HG03378 (cell line): ENCODE measurements at regions not wholly inside any gene's neighbourhood (a gene's known extent, or its start where the extent isn't known, plus 50 kb on each side); places are given as distances from the start of the nearest gene placed in this dataset.
A peak's percentile ranks its signal among the peaks of the same experiment; 100 is the strongest.
"Not testable (repeated sequence)": the region's sequence is repeated elsewhere in the genome, so short reads cannot be mapped to it uniquely, and the experiment has no call there.

Source experiments
- ATAC-seq: cut with Tn5 transposase; IDR thresholded peaks from one replicate; pipeline ENCODE4 v1.9.1; 2021; ENCODE audit warnings: mild to moderate bottlenecking, moderate library complexity; ENCODE audit not compliant: unreplicated experiment

DNA sequence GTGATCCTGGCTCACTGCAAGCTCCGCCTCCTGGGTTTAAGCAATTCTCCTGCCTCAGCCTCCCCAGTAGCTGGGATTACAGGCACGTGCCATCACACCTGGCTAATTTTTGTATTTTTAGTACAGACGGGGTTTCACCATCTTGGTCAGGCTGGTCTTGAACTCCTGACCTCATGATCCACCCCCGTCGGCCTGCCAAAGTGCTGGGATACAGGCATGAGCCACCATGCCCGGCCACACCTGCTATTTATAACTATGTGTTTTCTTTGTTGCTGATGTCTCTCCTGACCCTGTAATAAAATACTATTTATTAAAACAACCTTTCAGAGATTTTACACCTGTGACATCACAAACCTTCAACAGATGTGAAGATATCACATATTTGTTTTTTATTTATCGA is 736.5 kb upstream of the PCDH15 start:
- ATAC-seq, result not testable (repeated sequence)

DNA sequence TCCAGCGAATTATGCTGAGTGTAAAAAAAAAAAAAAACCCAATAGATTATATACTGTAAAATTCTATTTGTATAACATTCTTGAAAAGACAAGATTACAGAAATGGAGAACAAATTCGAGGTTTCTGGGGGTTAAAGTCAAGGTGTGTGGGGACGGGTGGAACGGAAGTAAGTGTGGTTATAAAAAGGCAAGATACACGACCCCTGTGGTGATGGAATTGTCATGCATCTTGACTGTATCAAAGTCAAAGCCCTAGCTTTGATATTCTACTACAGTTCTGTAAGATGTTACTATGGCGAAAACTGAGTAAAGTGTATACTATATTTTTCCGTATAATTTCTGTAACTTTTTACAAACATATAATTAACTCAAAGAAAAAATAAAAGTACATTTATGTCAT is 718.2 kb upstream of the PCDH15 start:
- ATAC-seq, result no peak

DNA sequence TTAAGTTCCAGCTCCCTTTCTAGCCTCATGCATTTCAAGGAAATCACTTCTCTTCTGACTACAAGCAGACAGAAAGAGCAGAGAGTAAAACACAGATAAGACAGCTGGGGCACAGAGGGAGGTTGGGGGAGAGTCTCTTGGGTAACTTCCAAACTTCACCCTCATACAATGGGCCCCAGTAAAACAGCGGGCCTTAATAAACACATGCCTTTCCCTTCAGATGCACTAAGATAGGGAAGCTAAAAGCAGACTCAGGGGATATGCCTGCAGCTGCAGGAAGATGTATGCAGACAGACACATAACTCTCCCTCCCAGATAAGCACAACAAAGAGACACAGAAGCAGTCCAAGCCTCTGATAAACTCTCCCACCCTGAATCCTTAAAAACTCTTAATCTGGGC is 717.4 kb upstream of the PCDH15 start:
- ATAC-seq, result not testable (repeated sequence)

DNA sequence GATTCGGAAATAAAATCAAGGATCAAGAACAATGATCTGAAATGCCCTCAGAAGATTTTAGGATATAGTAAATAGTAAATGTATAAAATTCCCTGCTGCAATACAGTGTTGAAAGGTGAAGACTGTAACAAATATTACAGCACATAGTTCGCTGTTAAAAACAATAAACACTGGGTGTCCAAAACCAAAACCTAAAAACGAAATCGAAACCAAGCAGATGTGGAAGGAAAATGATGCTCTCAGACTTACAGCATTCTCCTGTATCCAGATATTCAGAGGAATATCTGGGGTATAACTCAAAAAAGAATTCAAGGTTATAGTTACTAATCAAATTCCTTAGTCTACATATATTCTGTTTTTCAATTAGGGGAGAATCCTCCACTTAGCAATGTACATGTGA is 708.1 kb upstream of the PCDH15 start:
- ATAC-seq, result no peak

DNA sequence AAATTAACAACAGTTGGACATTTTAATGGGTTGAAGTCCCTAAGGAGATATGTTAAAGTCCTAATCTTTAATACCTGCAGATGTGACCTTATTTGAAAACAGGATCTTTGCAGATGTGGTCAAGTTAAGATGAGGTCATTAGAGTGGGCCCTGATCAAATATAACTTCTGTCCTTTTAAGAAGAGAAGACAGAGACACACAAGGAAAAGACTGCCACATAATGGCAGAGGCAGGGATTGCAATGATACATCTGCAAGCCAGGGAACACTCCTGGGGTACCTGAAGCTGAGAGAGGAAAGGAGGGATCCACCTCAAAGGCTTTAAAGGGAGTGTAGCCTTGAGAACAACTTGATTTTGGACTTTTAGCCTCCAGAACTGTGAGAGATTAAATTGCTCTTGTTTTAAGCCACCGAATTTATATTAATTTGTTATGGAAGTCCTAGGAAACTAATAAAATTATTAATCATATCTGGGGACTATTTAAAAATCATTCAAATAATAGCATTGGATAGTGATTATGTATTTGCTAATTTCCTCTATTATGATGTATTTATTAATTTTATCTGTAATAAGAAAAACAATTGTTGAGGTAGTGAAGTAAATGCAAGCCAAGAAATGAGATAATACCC is 700.0 kb upstream of the PCDH15 start:
- ATAC-seq, result peak; percentile 74

DNA sequence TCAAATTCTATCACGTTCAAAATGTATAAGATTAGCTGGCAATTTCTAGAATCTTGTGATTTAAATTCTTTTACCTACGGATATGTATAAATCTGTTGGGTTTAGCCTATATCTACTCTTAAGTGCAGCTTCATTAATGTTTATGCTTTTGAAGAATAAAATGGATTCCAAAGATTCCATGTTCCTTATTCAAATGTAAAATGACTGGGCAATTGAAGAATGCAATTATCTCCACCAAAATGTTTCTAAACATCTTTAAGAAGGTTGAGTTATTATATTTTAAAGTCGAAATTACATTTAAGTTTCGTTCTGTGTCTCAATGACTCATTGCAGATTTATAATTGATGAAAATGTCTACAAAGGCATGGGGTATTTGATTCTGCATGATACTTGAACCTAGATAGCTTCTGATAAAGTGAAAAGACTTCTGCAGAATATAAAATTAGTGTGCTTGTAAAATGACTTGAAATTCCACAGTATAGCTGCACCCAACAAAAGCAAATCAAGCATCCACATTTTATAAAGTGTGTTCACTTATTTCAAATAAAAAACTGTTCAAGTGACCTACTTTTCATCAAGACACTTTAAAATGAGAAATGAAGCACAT is 697.0 kb upstream of the PCDH15 start:
- no peak for ATAC-seq

DNA sequence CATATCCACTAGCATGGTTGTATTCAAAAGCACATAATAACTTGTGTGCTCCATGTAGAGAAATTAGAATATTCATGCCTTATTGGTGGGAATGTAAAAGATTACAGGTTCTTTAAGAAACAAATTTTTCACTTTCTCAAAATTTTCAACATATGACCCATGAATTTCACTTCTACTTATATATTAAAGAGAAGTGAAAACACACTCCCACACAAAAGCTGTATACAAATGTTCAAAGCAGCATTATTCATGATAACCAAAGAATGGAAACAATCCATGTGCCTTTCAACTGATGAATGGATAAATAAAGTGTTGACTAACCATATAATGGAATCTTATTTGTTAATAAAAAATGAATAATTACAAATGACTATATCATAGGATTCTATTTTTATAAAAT is 694.5 kb upstream of the PCDH15 start:
- ATAC-seq, result no peak

DNA sequence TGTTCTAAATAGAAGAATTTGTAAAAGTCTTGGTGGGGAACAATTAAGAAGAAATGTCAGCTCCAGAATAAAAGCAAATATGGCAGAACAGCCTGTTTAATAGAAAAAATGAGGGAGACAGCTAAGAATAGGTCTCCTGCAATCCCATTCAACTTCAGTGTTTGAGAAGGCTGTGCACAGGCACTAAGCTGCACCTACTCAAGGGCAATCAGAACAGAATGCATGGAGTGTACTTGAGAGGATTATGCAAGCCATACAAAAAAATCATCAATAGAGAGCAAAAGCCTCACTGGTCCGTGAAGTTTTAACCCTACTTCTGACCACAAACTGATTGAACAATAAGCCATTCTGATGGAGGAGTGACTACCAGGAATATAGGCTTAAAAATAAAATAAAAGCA is 690.7 kb upstream of the PCDH15 start:
- ATAC-seq, result no peak

DNA sequence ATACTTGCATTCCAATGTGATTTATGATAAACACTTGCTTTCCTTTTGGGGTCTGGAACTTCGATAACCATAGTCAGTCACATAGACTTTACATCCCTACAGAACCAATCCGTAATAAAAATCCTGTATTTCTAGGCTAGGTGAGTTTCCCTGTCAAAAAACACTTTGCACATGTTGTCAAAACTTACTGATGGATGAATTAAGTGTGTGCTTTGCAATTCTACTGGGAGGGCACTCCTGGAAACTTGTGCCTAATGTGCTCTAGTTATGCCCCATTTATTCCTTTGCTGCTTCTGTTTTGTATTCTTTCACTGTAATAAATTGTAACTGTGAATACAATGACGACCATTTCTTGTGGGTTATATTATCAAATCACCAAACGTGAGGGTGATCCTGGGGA is 684.8 kb upstream of the PCDH15 start:
- ATAC-seq, result no peak

DNA sequence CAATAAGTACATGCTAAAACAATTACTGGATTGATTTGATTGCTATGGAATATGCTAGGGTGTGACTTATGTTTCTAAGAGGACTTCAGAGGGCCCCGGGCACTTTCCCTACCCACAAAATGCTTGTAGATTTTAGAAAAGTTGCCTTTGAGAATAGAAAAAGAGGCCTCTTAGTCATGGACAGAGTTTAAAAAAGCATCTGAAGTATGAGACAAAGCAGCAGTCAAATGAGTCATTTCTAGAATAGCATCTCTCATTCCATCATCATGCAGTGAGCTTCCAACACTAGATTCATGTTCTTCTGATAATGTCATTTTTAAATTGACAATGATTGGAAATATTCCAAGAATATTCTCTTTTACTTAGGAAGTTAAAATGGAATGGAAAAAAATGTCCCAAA is 675.1 kb upstream of the PCDH15 start:
- no peak for ATAC-seq

DNA sequence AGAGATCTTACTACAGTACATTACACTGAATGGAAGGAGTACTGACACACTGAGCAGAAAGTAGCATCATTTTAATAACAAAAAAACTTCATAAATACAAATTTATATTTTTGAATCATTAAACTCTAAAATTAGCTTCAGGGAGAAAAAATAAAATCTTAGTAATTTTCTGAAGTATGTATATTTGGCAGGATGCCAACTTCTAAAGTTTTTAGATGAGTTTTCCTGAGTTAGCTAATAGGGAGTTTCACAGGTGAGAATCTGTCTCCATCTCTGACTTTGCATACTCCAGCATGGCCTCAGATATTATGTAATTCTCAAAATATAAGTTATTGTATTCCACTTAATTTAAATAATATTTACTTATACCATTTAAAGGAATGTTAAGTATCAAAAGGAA is 673.2 kb upstream of the PCDH15 start:
- ATAC-seq, result no peak

DNA sequence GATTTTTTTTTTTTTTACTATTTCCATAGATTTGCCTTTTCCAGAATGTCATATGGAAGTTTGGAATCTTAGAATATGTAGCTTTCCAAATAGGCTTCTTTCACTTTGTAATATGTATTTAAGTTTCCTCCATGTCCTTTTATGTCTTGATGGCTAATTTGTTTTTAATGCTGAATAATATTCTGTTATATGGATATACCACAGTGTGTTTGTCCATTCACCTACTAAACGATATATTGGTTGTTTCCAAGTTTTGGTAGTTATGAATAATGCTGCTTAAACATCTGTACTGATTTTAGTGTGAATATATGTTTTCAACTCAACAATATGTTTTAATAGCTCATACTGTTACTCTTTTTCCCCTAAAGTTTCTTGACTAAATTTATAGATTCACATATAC is 669.8 kb upstream of the PCDH15 start:
- ATAC-seq, result no peak

DNA sequence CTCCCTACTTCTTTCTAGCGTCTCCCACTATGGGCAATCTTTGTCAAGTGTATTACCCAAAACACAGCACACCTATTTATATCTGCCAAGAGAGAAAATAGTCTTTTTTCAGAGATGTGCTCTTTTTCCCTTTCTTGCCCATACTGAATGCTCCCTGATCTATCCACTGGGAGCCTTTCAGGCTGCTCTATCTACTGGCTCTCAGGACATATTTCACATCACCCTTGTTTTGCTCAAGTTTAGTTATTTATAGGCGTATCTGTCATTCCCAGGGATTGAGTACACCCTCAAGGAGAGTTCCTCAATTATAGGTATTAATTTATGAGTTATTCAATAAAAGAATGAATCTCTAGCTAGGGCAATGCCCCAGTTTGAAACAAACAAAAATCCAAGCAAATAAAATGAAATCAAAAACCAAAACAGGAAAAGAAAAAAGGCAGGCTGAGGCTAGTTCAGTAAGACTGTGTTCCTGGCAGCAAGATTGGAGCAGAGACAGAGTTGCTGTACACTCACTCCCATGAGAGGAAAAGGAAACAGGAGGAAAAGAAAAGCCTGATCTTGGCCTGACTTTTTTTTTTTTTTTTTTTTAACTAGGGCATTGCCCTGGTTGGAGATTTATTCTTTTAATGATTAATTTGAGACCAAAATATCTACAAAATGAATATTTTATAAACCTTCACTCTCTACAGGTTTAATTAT is 665.9 kb upstream of the PCDH15 start:
- no peak for ATAC-seq

DNA sequence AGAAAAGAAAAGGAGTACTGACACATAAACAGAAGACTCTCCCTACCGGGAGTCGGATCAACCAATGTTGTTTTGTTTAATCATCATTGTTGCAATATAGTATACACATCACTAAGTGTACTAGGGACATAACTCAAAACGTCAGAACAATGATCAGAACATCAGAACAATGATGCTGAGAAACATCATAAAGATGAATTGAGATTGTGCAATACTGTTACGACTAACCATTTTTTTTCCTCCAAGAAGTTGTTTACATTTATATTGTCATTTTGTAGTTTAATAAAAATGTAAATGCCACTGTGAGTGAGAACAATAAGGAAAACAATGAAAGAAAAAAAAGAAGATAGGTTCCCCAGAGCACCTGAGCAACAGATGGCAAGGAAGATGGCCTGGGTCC is 663.1 kb upstream of the PCDH15 start:
- ATAC-seq, result no peak

DNA sequence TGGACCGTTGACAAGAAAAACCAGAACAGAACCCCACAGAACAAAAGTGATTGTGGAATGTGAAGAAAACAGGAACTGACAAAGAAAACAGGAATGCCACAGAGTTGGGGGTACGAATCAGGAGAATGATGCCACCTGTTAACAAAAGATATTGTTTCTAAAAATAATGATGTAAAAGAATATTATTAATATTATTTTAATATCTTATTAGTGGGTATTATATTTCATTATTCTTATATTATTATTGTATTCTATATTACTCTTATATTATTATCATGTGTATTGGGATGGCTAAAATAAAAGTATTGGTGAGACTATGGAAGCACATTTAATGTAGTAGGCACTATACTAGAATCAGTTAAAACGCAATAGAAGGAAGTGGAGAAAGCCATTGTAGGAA is 659.0 kb upstream of the PCDH15 start:
- ATAC-seq, result no peak

DNA sequence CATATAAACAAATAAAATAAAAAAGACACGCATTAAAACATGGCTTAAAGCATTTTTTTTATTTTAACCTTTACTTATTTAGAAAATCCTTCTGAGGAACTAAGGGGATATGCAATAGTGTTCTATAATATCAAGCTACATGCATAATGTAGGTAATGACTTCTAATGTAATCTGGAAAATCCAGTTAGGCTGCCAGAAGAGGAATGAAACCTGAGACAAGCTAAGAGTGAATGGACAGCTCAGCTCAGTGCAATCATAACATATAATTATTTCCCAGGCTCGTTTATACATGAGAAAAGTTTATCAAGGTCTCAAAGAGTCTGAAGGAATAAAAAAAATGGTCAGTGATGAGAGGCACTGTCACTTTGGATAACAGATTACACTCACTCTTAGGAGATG is 649.0 kb upstream of the PCDH15 start:
- no peak for ATAC-seq

DNA sequence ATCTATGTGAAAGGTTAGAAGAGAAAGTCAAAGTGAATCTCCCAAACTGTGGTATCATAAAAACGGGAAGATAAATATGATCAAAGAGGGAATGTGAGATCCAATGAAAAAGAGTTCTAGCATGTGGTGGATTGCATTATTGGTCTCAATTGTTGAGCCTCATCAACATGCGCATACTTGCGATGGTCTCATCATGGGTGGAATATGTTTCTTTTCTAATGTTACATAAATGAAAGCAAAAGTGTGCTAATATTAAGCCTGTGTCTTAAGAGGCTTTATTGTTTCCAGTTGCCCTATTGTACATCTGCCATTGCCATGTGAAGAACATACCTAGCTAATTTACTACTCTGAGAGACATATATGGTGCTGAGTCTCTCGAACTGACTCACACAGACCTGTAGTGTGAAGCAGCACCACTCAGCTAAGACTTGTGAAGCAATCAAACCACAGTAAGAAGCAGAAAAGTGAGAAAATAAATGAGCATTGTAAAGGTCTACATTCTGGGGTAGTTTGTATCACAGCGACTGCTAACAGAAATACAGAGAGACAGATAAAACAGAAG is 645.5 kb upstream of the PCDH15 start:
- no peak for ATAC-seq

DNA sequence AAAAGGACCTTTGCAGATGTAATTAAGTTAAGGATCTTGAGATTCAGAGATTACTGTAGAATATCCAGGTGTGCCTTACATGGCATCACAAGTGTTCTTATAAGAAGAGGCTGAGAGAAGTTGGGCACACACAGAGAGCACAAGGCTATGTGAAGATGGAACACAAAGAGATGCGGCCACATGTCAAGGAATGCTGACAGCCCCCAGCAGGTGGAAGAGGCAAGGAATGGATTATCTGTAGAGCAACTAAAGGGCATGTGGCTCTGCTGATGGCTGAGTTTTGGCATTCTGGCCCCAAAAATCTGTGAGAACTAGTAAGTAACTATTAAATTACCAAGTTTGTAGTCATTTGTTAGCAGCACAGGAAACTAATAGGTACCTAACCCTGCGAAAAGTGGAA is 640.7 kb upstream of the PCDH15 start:
- no peak for ATAC-seq

DNA sequence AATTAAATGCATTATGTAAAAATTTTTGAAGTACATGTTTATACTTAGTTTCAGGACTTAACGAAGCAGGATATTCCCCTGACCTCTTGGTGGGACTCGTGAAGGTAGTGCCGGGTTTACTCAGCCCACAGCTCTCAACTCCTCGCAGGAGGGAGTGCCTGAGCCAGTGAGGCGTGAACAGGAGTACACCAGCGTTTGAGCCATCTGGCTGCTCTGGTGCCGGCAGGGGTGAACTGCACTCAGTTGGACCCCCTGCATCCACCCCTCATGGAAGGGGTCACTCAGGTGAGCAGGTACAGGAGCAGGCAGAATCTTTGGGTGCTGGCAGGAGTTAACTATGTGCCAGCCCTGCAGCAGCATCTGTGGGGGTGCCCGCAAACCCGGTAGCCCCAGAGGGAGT is 625.1 kb upstream of the PCDH15 start:
- no peak for ATAC-seq

DNA sequence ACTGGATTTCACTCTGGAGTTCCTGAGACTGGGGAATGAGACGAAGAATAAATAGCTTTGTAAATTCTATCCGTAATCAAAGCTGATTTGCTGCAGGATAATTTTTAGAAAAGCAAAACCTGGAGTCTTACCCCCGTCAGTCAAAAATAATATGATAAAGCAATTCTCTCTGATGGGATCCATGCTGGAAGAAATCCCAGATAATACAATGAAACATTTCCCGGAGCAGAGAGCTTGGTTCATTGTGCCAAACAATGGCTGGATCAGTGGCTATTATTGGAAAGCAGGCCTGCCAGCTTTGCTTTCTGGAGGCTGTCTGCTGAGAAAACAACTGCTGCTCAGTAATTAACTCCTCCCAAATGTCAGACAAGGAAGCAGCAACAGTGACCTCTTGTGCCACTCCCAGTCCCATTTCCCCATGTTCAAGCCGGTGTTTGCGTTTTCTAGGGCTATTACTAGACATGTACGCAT is 609.4 kb upstream of the PCDH15 start:
- ATAC-seq, result no peak

DNA sequence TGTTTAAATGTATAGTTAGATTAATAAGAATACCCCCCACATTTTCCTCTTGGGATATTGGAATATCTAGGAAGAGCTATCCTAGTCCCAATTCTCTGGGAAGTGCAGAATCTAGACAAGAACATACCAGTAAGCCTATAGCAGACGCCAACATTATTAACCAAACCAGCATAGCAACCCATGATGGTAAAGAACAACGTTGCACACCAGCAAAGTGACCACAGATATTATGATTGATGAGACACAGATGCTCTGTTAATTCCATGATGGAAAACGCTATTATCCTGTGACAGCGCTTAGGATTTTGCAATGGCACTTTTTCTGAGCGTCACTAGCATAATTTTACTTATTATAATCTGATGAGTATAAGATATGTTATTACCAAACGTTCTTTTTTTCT is 603.1 kb upstream of the PCDH15 start:
- no peak for ATAC-seq
